ENCODE measurements at regions not wholly inside any gene's neighbourhood (a gene's known extent, or its start where the extent isn't known, plus 50 kb on each side); places are given as distances from the start of the nearest gene placed in this dataset.
A peak's percentile ranks its signal among the peaks of the same experiment; 100 is the strongest.

DNA sequence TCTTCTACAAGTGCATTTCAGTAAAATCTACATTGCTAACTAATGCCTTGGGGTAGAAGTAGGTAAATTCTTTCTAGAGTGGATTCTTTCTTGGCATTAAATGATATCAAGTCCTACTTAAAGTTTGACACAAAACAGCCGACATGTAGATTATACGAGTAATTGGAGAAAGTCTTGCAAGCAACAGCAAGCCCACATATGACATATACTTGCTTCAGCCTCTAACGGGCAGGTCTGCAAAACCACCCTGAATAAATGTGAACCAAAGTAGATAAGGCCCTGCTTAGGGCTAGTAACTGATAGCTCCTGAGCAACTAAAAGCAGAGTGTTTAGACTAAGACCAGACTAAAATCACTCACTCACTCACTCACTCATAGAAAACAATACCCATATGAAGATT, 203.2 kb downstream of the LTN1 start:
- no peak for DNase-seq (ENCODE audit: low read depth, low spot score)
- no peaks in the 10 kb centered on the region for H3K27me3 Mint-ChIP-seq (ENCODE audit: low read depth)
- peaks cover 3% of the 10 kb centered on the region for H3K4me1 Mint-ChIP-seq
- H3K36me3 Mint-ChIP-seq (ENCODE audit: low read depth), result no peaks in the 10 kb centered on the region
- H3K27ac Mint-ChIP-seq (ENCODE audit: unreplicated experiment), result no peak overlapping the region
- no peak for TF ChIP-seq CTCF (conservative IDR thresholded peaks at IDR 0.05)
- no peak overlapping the region for H3K4me3 Mint-ChIP-seq
- H3K9me3 Mint-ChIP-seq, result peaks cover 3% of the 10 kb centered on the region

DNA sequence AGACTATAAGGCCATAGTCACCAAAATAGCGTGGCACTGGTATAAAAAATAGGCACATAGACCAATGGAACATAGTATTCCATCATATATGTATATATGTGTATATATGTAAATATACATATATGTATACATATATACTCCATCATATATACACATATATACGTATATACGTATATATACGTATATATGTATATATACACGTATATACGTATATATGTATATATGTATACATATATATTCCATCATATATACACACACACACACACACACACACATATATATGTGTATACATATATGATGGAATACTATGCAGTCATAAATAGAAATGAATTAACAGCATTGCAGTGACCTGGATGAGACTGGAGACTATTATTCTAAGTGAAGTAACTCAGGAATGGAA, 204.6 kb downstream of the LTN1 start:
- Mint-ChIP-seq H3K36me3 (ENCODE audit: low read depth) (no peaks in the 10 kb centered on the region), H3K4me1 (no peaks in the 10 kb centered on the region), H3K27me3 (ENCODE audit: low read depth) (no peaks in the 10 kb centered on the region), H3K4me3 (no peak overlapping the region), H3K27ac (ENCODE audit: unreplicated experiment) (no peak overlapping the region), H3K9me3 (peaks cover 3% of the 10 kb centered on the region)
- no peak for TF ChIP-seq CTCF (conservative IDR thresholded peaks at IDR 0.05)
- no peak for DNase-seq (ENCODE audit: low read depth, low spot score)

DNA sequence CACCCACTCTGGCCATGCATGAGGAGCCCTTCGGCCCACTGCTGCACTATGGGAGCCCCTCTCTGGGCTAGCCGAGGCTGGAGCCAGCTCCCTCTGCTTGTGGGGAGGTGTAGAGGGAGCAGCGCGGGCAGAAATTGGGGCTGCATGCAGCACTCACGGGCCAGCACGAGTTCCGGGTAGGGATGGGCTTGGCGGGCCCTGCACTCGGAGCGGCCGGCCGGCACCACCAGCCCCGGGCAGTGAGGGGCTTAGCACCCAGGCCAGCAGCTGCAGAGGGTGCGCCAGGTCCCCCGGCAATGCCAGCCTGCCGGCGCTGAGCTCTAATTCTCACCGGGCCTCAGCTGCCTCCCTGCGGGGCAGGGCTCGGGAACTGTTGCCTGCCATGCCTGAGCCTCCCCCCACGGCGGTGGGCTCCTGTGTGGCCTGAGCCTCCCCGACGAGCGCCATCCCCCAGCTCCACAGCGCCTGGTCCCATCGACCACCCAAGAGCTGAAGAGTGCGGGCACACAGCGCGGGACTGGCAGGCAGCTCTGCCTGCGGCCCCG, 209.0 kb downstream of the LTN1 start:
- no peaks in the 10 kb centered on the region for H3K27me3 Mint-ChIP-seq (ENCODE audit: low read depth)
- H3K27ac Mint-ChIP-seq (ENCODE audit: unreplicated experiment), result no peak overlapping the region
- no peak for TF ChIP-seq CTCF (conservative IDR thresholded peaks at IDR 0.05)
- no peak for DNase-seq (ENCODE audit: low read depth, low spot score)
- H3K4me1 Mint-ChIP-seq, result no peaks in the 10 kb centered on the region
- no peak overlapping the region for H3K4me3 Mint-ChIP-seq
- H3K36me3 Mint-ChIP-seq (ENCODE audit: low read depth), result no peaks in the 10 kb centered on the region
- peaks cover 8% of the 10 kb centered on the region for H3K9me3 Mint-ChIP-seq

DNA sequence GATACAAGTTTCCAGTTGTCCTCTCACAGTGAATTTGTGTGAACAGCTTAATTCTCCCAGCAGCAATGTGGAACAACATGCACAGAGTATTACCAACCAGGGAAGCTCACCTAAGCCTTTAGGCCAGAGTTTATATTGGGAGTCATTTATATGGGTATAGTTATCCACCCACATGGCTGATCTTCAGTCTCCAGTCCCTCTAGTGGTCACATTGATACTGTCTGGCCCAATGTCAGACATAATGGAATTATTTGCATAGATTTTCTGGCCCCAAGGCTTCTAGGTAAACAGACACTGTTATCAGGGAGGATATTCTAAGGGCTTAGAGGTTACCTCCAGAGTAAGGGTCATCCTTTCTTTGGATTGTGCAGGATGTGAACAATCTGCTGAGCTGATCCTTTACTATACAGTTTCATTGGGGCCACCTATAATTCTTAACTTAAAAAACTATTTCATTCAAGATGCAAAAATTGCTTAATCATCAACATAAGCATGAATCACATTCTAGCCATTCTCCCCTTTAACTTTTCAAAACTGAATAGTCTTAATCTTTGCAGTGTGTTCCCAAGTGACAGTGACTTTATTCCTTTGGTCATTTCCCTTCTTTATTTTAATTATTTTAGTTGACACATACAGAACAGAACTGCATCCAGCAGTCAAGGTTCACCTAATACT, 210.9 kb downstream of the LTN1 start:
- H3K4me3 Mint-ChIP-seq, result no peak overlapping the region
- H3K36me3 Mint-ChIP-seq (ENCODE audit: low read depth), result no peaks in the 10 kb centered on the region
- H3K9me3 Mint-ChIP-seq, result peaks cover 8% of the 10 kb centered on the region
- DNase-seq (ENCODE audit: low read depth, low spot score), result no peak
- no peaks in the 10 kb centered on the region for H3K4me1 Mint-ChIP-seq
- peak; percentile 62 for TF ChIP-seq CTCF (conservative IDR thresholded peaks at IDR 0.05)
- H3K27me3 Mint-ChIP-seq (ENCODE audit: low read depth), result no peaks in the 10 kb centered on the region
- H3K27ac Mint-ChIP-seq (ENCODE audit: unreplicated experiment), result no peak overlapping the region

- Mint-ChIP-seq H3K4me3 (no peak overlapping the region), H3K9me3 (peaks cover 5% of the 10 kb centered on the region), H3K4me1 (no peaks in the 10 kb centered on the region), H3K36me3 (ENCODE audit: low read depth) (no peaks in the 10 kb centered on the region), H3K27ac (ENCODE audit: unreplicated experiment) (no peak overlapping the region), H3K27me3 (ENCODE audit: low read depth) (no peaks in the 10 kb centered on the region)
- no peak for DNase-seq (ENCODE audit: low read depth, low spot score)
- no peak for TF ChIP-seq CTCF (conservative IDR thresholded peaks at IDR 0.05)
Observed at GRCh38 chr21:28779914-28780313, 212.8 kb downstream of the LTN1 start.

All from neural crest cell (in vitro differentiated cells).